Nephron progenitor cell (in vitro differentiated cells): ENCODE measurements at regions not wholly inside any gene's neighbourhood (a gene's known extent, or its start where the extent isn't known, plus 50 kb on each side); places are given as distances from the start of the nearest gene placed in this dataset.

Experiments used
- DNase-seq: peaks from one replicate; pipeline ENCODE4 v3.0.0; 2021
- H3K27ac Mint-ChIP-seq: 2 replicates; pipeline ENCODE4 v1.8.0; 2021; ENCODE audit warnings: mild to moderate bottlenecking, moderate library complexity, mixed read lengths
- H3K27me3 Mint-ChIP-seq: 2 replicates; pipeline ENCODE4 v1.8.0; 2021; ENCODE audit warnings: mild to moderate bottlenecking, low read depth, mixed read lengths; ENCODE audit not compliant: poor library complexity
- H3K36me3 Mint-ChIP-seq: 2 replicates; pipeline ENCODE4 v1.8.0; 2021; ENCODE audit warnings: low read depth, mixed read lengths
- H3K4me1 Mint-ChIP-seq: 2 replicates; pipeline ENCODE4 v1.8.0; 2021; ENCODE audit warnings: mixed read lengths
- H3K4me3 Mint-ChIP-seq: 2 replicates; pipeline ENCODE4 v1.8.0; 2021; ENCODE audit warnings: mild to moderate bottlenecking, moderate library complexity, mixed read lengths
- H3K9me3 Mint-ChIP-seq: 2 replicates; pipeline ENCODE4 v1.8.0; 2021; ENCODE audit warnings: mild to moderate bottlenecking, moderate library complexity, mixed read lengths
- TF ChIP-seq, protein P1 (sequence below): fragments of 200-600 bp; sonication (generic); IDR thresholded peaks from 2 replicates; pipeline ENCODE4 v1.5.0; 2021; ENCODE audit warnings: antibody characterized with exemption

DNA sequence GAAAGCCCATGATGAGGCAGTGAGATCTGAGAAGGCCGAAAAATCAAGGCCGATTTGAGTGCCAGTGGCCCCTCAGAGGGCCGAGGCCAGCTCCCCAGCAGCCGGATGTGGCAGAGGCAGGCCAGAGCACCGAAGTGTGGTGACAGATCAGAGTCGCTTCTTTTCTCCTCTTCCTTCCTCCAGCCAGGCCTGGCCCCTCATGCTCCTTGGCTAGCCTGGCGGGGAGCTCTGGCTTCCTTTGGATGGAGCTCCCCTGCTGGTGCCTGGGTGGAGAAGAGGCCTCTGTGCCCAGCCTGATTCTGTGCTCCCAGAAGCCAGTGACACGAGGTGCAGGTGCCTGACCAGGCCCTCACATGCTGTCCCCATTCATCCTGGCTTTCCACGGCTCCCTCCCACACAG, 127.2 kb upstream of the PABPC4L start:
- Mint-ChIP-seq H3K36me3 (no peaks in the 10 kb centered on the region), H3K27ac (no peak overlapping the region), H3K4me3 (no peak overlapping the region), H3K4me1 (no peaks in the 10 kb centered on the region), H3K27me3 (peaks cover 5% of the 10 kb centered on the region), H3K9me3 (peaks cover 4% of the 10 kb centered on the region)
- TF ChIP-seq, protein P1, sequence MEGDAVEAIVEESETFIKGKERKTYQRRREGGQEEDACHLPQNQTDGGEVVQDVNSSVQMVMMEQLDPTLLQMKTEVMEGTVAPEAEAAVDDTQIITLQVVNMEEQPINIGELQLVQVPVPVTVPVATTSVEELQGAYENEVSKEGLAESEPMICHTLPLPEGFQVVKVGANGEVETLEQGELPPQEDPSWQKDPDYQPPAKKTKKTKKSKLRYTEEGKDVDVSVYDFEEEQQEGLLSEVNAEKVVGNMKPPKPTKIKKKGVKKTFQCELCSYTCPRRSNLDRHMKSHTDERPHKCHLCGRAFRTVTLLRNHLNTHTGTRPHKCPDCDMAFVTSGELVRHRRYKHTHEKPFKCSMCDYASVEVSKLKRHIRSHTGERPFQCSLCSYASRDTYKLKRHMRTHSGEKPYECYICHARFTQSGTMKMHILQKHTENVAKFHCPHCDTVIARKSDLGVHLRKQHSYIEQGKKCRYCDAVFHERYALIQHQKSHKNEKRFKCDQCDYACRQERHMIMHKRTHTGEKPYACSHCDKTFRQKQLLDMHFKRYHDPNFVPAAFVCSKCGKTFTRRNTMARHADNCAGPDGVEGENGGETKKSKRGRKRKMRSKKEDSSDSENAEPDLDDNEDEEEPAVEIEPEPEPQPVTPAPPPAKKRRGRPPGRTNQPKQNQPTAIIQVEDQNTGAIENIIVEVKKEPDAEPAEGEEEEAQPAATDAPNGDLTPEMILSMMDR: no peak
- no peak for DNase-seq

GRCh38 chr4:134327274-134328122, 125.9 kb upstream of the PABPC4L start:
- Mint-ChIP-seq H3K36me3 (no peaks in the 10 kb centered on the region), H3K4me3 (no peak overlapping the region), H3K9me3 (peaks cover 4% of the 10 kb centered on the region), H3K27ac (no peak overlapping the region), H3K27me3 (peaks cover 5% of the 10 kb centered on the region), H3K4me1 (no peaks in the 10 kb centered on the region)
- TF ChIP-seq, protein P1: no peak
- DNase-seq: no peak

DNA sequence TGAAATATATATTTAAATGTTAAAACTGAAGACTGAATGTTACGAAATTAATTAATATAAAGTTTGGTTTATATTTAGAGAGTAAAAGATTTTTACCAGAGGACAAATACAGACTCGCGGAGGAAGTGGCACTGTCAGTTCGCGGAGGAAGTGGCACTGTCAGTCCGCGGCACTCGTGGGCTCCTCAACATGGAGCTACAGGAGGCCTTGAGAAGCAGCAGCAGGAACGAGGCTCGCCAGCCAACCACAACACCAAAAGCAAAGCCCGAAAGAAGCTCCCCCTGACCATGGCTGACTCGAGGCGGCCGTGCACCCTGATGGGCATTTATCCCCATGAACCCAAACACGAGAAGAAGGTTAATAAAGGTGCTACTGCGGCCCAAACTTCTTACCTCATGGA, 125.3 kb upstream of the PABPC4L start:
- no peak for DNase-seq
- Mint-ChIP-seq H3K9me3 (peaks cover 4% of the 10 kb centered on the region), H3K36me3 (no peaks in the 10 kb centered on the region), H3K4me3 (no peak overlapping the region), H3K4me1 (no peaks in the 10 kb centered on the region), H3K27ac (no peak overlapping the region), H3K27me3 (peaks cover 5% of the 10 kb centered on the region)
- TF ChIP-seq, protein P1: no peak

DNA sequence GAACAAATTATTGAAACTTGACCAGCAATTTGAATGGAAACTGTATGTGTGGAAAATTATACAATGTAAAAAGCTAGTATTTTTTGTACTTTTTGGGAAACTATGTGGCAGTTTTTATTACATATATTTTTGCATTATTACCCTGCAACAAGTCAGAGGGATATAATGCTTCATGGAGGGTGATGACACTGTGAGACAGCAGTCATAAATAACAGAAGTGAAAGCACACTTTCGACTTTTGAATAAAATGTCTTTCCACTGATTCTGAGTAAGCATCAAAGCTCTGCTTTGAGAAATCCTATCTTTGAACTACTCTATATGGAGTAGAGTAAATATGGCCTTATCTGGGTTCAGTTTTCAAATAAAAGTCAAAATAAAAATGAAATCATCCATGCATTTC, 122.6 kb upstream of the PABPC4L start:
- Mint-ChIP-seq H3K36me3 (no peaks in the 10 kb centered on the region), H3K27me3 (peaks cover 13% of the 10 kb centered on the region), H3K4me1 (no peaks in the 10 kb centered on the region), H3K27ac (no peak overlapping the region), H3K4me3 (no peak overlapping the region), H3K9me3 (peaks cover 4% of the 10 kb centered on the region)
- DNase-seq: no peak
- TF ChIP-seq, protein P1: no peak

GRCh38 chr4:134320048-134320447, 118.5 kb upstream of the PABPC4L start:
- DNase-seq: no peak
- TF ChIP-seq, protein P1: no peak
- H3K4me3 Mint-ChIP-seq: no peak overlapping the region
- no peaks in the 10 kb centered on the region for H3K4me1 Mint-ChIP-seq
- no peak overlapping the region for H3K27ac Mint-ChIP-seq
- peaks cover 8% of the 10 kb centered on the region for H3K27me3 Mint-ChIP-seq
- no peaks in the 10 kb centered on the region for H3K9me3 Mint-ChIP-seq
- H3K36me3 Mint-ChIP-seq: no peaks in the 10 kb centered on the region

- no peaks in the 10 kb centered on the region for H3K9me3 Mint-ChIP-seq
- H3K4me3 Mint-ChIP-seq: no peak overlapping the region
- H3K27ac Mint-ChIP-seq: no peak overlapping the region
- no peaks in the 10 kb centered on the region for H3K4me1 Mint-ChIP-seq
- TF ChIP-seq, protein P1: no peak
- no peaks in the 10 kb centered on the region for H3K27me3 Mint-ChIP-seq
- DNase-seq: no peak
- no peaks in the 10 kb centered on the region for H3K36me3 Mint-ChIP-seq
These were observed 112.0 kb upstream of the PABPC4L start for GRCh38 chr4:134313591-134313990.
